Transverse colon (tissue), 4 donors: ENCODE measurements at regions not wholly inside any gene's neighbourhood (a gene's known extent, or its start where the extent isn't known, plus 50 kb on each side); places are given as distances from the start of the nearest gene placed in this dataset.

Experiments used
- DNase-seq: peaks from one replicate; pipeline ENCODE4 v3.0.0-alpha.2; 2019
- H3K27ac ChIP-seq, 4 donors: fragments of 200-600 bp; sonication (generic); 2 replicates each; pipeline ENCODE4 v1.5.1; 2016 to 2018; ENCODE audit warnings: inconsistent platforms in 4 of 4
- H3K27me3 ChIP-seq: fragments of 200-600 bp; sonication (generic); 2 replicates; pipeline ENCODE4 v1.5.1; 2017; ENCODE audit warnings: inconsistent platforms
- H3K36me3 ChIP-seq, 4 donors: fragments of 200-600 bp; sonication (generic); 2 replicates each; pipeline ENCODE4 v1.5.1; 2017 to 2019; ENCODE audit warnings: inconsistent platforms in 4 of 4
- H3K4me1 ChIP-seq, 4 donors: fragments of 200-600 bp; sonication (generic); 2 replicates each; pipeline ENCODE4 v1.5.1; 2017 to 2020; ENCODE audit warnings: inconsistent platforms in 4 of 4
- H3K4me3 ChIP-seq, 4 donors: fragments of 200-600 bp; sonication (generic); 1 replicate in 1 of 4; 2 replicates in 3 of 4; pipeline versions ENCODE4 v1.5.1 to v1.6.1; 2017 to 2019; ENCODE audit warnings: inconsistent platforms in 4 of 4
- H3K9me3 ChIP-seq, 2 donors: fragments of 200-600 bp; sonication (generic); 2 replicates each; pipeline ENCODE4 v1.5.1; 2017 to 2019; ENCODE audit warnings: inconsistent platforms in 2 of 2
- EP300 ChIP-seq: sonication (generic); formaldehyde crosslinking; IDR thresholded peaks from one replicate; pipeline ENCODE4 v1.6.1; 2017; ENCODE audit warnings: antibody characterized with exemption, low read depth
- POLR2A ChIP-seq: fragments of 450-650 bp; IDR thresholded peaks from one replicate; pipeline ENCODE4 v1.6.1; 2016; ENCODE audit warnings: antibody characterized with exemption, mild to moderate bottlenecking, moderate library complexity
- POLR2AphosphoS5 ChIP-seq, 3 donors: sonication (generic); formaldehyde crosslinking; IDR thresholded peaks; one replicate each; pipeline ENCODE4 v1.6.1; 2016; ENCODE audit warnings: antibody characterized with exemption in 3 of 3
- WGBS, 2 donors: methylation state at CpG; one replicate each; pipeline ENCODE4 v1.1.5; 2018; ENCODE audit warnings: low coverage in 1 of 2; 5-methylcytosine and 5-hydroxymethylcytosine counted together
- in situ Hi-C, 4 donors: fragments of 200-750 bp; cut with MboI; loops; one replicate each; pipeline versions ENCODE4 v1.15.0 to v1.15.1; 2017; ENCODE audit warnings: low sequenced_read_pairs in 3 of 4, low pct_ligation_motif_present in 1 of 4, low pct_unique_long_range_greater_than_20kb in 1 of 4
- intact Hi-C: fragments of 100-400 bp; cut with DNase I; formaldehyde crosslinking; loops from one replicate; pipeline ENCODE4 v1.15.1; 2023; ENCODE audit warnings: low total_unique reads
- TF ChIP-seq, protein P1 (sequence below), 5 experiments: fragments of 200-600 bp in 3 of 5; fragments of 450-650 bp in 2 of 5; sonication (generic) in 3 of 5; IDR thresholded peaks; 1 replicate in 2 of 5; 2 replicates in 3 of 5; pipeline ENCODE4 v1.5.1; 2016 to 2017; ENCODE audit warnings: antibody characterized with exemption in 5 of 5, inconsistent platforms in 3 of 5, mild to moderate bottlenecking in 2 of 5, moderate library complexity in 1 of 5

- intact Hi-C loops (no loop called here), in situ Hi-C loops (no loop called here)
- TF ChIP-seq, protein P1, sequence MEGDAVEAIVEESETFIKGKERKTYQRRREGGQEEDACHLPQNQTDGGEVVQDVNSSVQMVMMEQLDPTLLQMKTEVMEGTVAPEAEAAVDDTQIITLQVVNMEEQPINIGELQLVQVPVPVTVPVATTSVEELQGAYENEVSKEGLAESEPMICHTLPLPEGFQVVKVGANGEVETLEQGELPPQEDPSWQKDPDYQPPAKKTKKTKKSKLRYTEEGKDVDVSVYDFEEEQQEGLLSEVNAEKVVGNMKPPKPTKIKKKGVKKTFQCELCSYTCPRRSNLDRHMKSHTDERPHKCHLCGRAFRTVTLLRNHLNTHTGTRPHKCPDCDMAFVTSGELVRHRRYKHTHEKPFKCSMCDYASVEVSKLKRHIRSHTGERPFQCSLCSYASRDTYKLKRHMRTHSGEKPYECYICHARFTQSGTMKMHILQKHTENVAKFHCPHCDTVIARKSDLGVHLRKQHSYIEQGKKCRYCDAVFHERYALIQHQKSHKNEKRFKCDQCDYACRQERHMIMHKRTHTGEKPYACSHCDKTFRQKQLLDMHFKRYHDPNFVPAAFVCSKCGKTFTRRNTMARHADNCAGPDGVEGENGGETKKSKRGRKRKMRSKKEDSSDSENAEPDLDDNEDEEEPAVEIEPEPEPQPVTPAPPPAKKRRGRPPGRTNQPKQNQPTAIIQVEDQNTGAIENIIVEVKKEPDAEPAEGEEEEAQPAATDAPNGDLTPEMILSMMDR (IDR thresholded peaks at IDR 0.05): no peak
- TF ChIP-seq EP300: peak; percentile 34
- H3K4me1 ChIP-seq: no peaks in the 10 kb centered on the region
- no peaks in the 10 kb centered on the region for H3K9me3 ChIP-seq
- 25 to 76% methylated on average over 1 to 4 of the region's 4 CpGs for WGBS, 2 donors
- H3K36me3 ChIP-seq: no peaks in the 10 kb centered on the region
- H3K4me3 ChIP-seq: no peak overlapping the region
- peak overlapping the region in 2 of 4 donors; percentile 1 to 55 for H3K27ac ChIP-seq
- H3K27me3 ChIP-seq: no peaks in the 10 kb centered on the region
- DNase-seq: no peak
These were observed 1048.8 kb upstream of the ACO1 start for GRCh38 chr9:31335529-31336234.

GRCh38 chr9:31336386-31336785 is 1048.1 kb upstream of the ACO1 start:
- DNase-seq: no peak
- in situ Hi-C loops (no loop called here), intact Hi-C loops (no loop called here)
- 33 to 48% methylated on average over 1 of the region's 1 CpG for WGBS, 2 donors
- no peaks in the 10 kb centered on the region for H3K4me1 ChIP-seq
- H3K36me3 ChIP-seq: no peaks in the 10 kb centered on the region
- no peaks in the 10 kb centered on the region for H3K9me3 ChIP-seq
- TF ChIP-seq POLR2AphosphoS5 (IDR thresholded peaks at IDR 0.05) (no peak), POLR2A (no peak), EP300 (no peak)
- TF ChIP-seq, protein P1 (IDR thresholded peaks at IDR 0.05): no peak
- H3K27me3 ChIP-seq: no peaks in the 10 kb centered on the region
- H3K27ac ChIP-seq: no peak overlapping the region
- H3K4me3 ChIP-seq: no peak overlapping the region

GRCh38 chr9:31336841-31337240 is 1047.6 kb upstream of the ACO1 start:
- no peak for TF ChIP-seq POLR2A
- no peak for TF ChIP-seq POLR2AphosphoS5 (IDR thresholded peaks at IDR 0.05)
- TF ChIP-seq EP300: no peak
- TF ChIP-seq, protein P1 (IDR thresholded peaks at IDR 0.05): no peak
- no peak for DNase-seq
- H3K27ac ChIP-seq: no peak overlapping the region
- no peaks in the 10 kb centered on the region for H3K4me1 ChIP-seq
- in situ Hi-C loops: no loop called here
- H3K27me3 ChIP-seq: no peaks in the 10 kb centered on the region
- H3K36me3 ChIP-seq: no peaks in the 10 kb centered on the region
- H3K9me3 ChIP-seq: no peaks in the 10 kb centered on the region
- no peak overlapping the region for H3K4me3 ChIP-seq
- WGBS, 2 donors: 86 to 87% methylated on average over 1 of the region's 1 CpG
- intact Hi-C loops: no loop called here

DNA sequence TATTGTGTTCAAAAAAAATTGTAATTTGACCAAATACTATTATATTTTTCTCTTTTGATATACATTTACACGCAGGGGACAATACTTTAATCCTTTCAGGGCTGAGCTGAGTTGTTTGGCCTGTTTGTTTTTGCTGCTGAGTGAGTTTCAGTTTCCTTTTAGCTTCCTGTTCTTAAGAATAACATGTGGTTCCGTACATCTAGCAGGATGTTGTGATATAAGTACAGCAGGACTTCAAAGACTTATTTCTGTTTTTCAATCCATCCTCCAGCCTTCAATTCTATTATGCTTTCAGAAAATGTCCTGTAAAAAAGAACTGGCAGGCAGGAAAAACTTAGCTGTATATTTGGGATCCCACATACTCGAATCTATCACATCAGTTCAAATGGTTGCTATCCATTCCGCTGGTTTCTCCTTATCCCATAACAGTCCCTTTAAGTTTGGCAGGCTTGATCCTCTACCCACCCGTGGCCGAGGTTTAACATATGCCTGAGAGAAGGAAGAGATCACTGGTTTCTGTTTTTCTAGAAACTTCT is 1037.3 kb upstream of the ACO1 start:
- peaks cover 0 to 4% (median 0%) of the 10 kb centered on the region in 4 donors for H3K4me1 ChIP-seq
- WGBS, 2 donors: 37 to 43% methylated on average over 6 of the region's 6 CpGs
- TF ChIP-seq EP300: no peak
- TF ChIP-seq, protein P1 (IDR thresholded peaks at IDR 0.05): no peak
- TF ChIP-seq POLR2AphosphoS5 (IDR thresholded peaks at IDR 0.05): no peak
- TF ChIP-seq POLR2A: no peak
- in situ Hi-C loops: no loop called here
- H3K27ac ChIP-seq: peak overlapping the region in 3 of 4 donors; percentile 26 to 51 (median 46)
- H3K27me3 ChIP-seq: no peaks in the 10 kb centered on the region
- no peaks in the 10 kb centered on the region for H3K9me3 ChIP-seq
- H3K4me3 ChIP-seq: no peak overlapping the region
- intact Hi-C loops: no loop called here
- no peaks in the 10 kb centered on the region for H3K36me3 ChIP-seq
- no peak for DNase-seq
